BJ (cell line): ENCODE measurements at regions not wholly inside any gene's neighbourhood (a gene's known extent, or its start where the extent isn't known, plus 50 kb on each side); places are given as distances from the start of the nearest gene placed in this dataset.
A peak's percentile ranks its signal among the peaks of the same experiment; 100 is the strongest.

Source experiments
- CTCF ChIA-PET: fragments of 350-600 bp; formaldehyde crosslinking; extraction: SDS; loops from one replicate; lab custom pipeline; 2021; ENCODE audit warnings: antibody characterized with exemption, inconsistent platforms; lab: Yijun Ruan, JAX
- POLR2A ChIA-PET: fragments of 300-600 bp; sonication (Branson Sonifier 250); formaldehyde crosslinking; extraction: SDS; loops from one replicate; lab custom pipeline; 2021; ENCODE audit warnings: antibody characterized with exemption; lab: Charles Lee
- DNase-seq: peaks from one replicate; pipeline ENCODE4 v3.0.0-alpha.2; 2011; ENCODE audit warnings: low read depth
- H3K27me3 ChIP-seq: 2 replicates; pipeline ENCODE4 v1.6.0; 2011; ENCODE audit warnings: low read length; ENCODE audit not compliant: control insufficient read depth, insufficient read depth
- H3K36me3 ChIP-seq: 2 replicates; pipeline ENCODE4 v1.5.1; 2011; ENCODE audit warnings: low read length; ENCODE audit not compliant: control insufficient read depth, insufficient read depth
- H3K4me3 ChIP-seq: 2 replicates; pipeline ENCODE4 v1.5.1; 2011; ENCODE audit warnings: low read depth, mild to moderate bottlenecking, control low read depth, low read length
- CTCF ChIP-seq: IDR thresholded peaks from 2 replicates; pipeline ENCODE4 v1.5.1; 2011; ENCODE audit warnings: low read depth, mild to moderate bottlenecking, control low read depth, inconsistent platforms, low read length, moderate library complexity; ENCODE audit not compliant: insufficient read depth

GRCh38 chr1:233787599-233787998, 116.9 kb upstream of the SLC35F3 start:
- no peaks in the 10 kb centered on the region for H3K36me3 ChIP-seq
- no peaks in the 10 kb centered on the region for H3K27me3 ChIP-seq
- no peak overlapping the region for H3K4me3 ChIP-seq
- TF ChIP-seq CTCF = no peak
- ChIA-PET POLR2A (no interaction called here), CTCF (interaction anchor here (0.7 to 1.9 kb wide), 3 partner anchors 20 to 346 kb away, joined by 3 to 9 read pairs (median 5); no protein-coding TSS in a partner anchor)
- DNase-seq = no peak

- DNase-seq = no peak
- H3K36me3 ChIP-seq = no peaks in the 10 kb centered on the region
- CTCF ChIA-PET = interaction anchor here (1.4 to 6.2 kb wide), 2 partner anchors 19 to 349 kb away, joined by 3 to 61 read pairs; no protein-coding TSS in a partner anchor
- POLR2A ChIA-PET = no interaction called here
- no peaks in the 10 kb centered on the region for H3K27me3 ChIP-seq
- no peak overlapping the region for H3K4me3 ChIP-seq
- TF ChIP-seq CTCF = no peak
Measured at GRCh38 chr1:233788687-233789086, 115.8 kb upstream of the SLC35F3 start.

- no peaks in the 10 kb centered on the region for H3K27me3 ChIP-seq
- H3K4me3 ChIP-seq = no peak overlapping the region
- ChIA-PET POLR2A (no interaction called here), CTCF (interaction anchor here (6.2 kb wide), 1 partner anchor 350 kb away, joined by 61 read pairs; no protein-coding TSS in a partner anchor)
- no peak for DNase-seq
- TF ChIP-seq CTCF = no peak
- H3K36me3 ChIP-seq = no peaks in the 10 kb centered on the region
Measured at GRCh38 chr1:233790121-233790520, 114.4 kb upstream of the SLC35F3 start.

GRCh38 chr1:233790662-233791371, 113.7 kb upstream of the SLC35F3 start:
- no peak overlapping the region for H3K4me3 ChIP-seq
- peak; percentile 92 for TF ChIP-seq CTCF
- ChIA-PET CTCF (interaction anchor here (0.6 to 6.2 kb wide), 12 partner anchors 9 to 397 kb away, joined by 3 to 61 read pairs (median 3); no protein-coding TSS in a partner anchor), POLR2A (no interaction called here)
- H3K27me3 ChIP-seq = no peaks in the 10 kb centered on the region
- DNase-seq = peak; percentile 4
- H3K36me3 ChIP-seq = no peaks in the 10 kb centered on the region

- DNase-seq = no peak
- Histone ChIP-seq H3K4me3 (no peak overlapping the region), H3K27me3 (no peaks in the 10 kb centered on the region), H3K36me3 (no peaks in the 10 kb centered on the region)
- POLR2A ChIA-PET = no interaction called here
- CTCF ChIA-PET = interaction anchor here (0.6 to 6.2 kb wide), 12 partner anchors 8 to 398 kb away, joined by 3 to 61 read pairs (median 3); no protein-coding TSS in a partner anchor
- TF ChIP-seq CTCF = no peak
Measured at GRCh38 chr1:233791372-233791703, 113.1 kb upstream of the SLC35F3 start.
